H1 (cell line): ENCODE measurements at regions not wholly inside any gene's neighbourhood (a gene's known extent, or its start where the extent isn't known, plus 50 kb on each side); places are given as distances from the start of the nearest gene placed in this dataset.

Experiments used
- CTCF ChIA-PET: fragments of 300-600 bp; sonication (Branson Sonifier 250); formaldehyde crosslinking; loops from one replicate; lab custom pipeline; 2021; ENCODE audit not compliant: partially characterized antibody; lab: Charles Lee
- POLR2A ChIA-PET: fragments of 300-600 bp; sonication (Branson Sonifier 250); formaldehyde crosslinking; loops from one replicate; lab custom pipeline; 2021; ENCODE audit warnings: inconsistent platforms; ENCODE audit not compliant: partially characterized antibody; lab: Charles Lee
- DNase-seq, 2 experiments: peaks; one replicate each; pipeline versions ENCODE4 v3.0.0 to v3.0.0-alpha.2; 2010 to 2022; ENCODE audit warnings: low spot score in 2 of 2, low read depth in 1 of 2, mixed read lengths in 1 of 2
- FAIRE-seq: peaks from 2 replicates; lab custom pipeline; 2011; peaks lifted over from hg19 to GRCh38; lab: Jason Lieb, UNC
- H2AFZ ChIP-seq: 2 replicates; pipeline ENCODE4 v1.8.1; 2012; ENCODE audit warnings: low read length, inconsistent platforms
- H2AK5ac ChIP-seq: 2 replicates; pipeline ENCODE4 v1.6.1; 2013; ENCODE audit warnings: low read depth, low read length
- H2BK120ac ChIP-seq: replicated peaks from 2 replicates; pipeline ENCODE3; 2013; ENCODE audit warnings: low read depth, low read length, inconsistent platforms
- H2BK12ac ChIP-seq: 2 replicates; pipeline ENCODE4 v1.6.1; 2013; ENCODE audit warnings: low read depth, low read length
- H2BK15ac ChIP-seq: 2 replicates; pipeline ENCODE4 v1.6.1; 2013; ENCODE audit warnings: low read length
- H2BK20ac ChIP-seq: 2 replicates; pipeline ENCODE4 v1.6.1; 2013; ENCODE audit warnings: low read length
- H2BK5ac ChIP-seq: 2 replicates; pipeline ENCODE4 v1.6.1; 2013; ENCODE audit warnings: low read depth, low read length
- H3K14ac ChIP-seq: 2 replicates; pipeline ENCODE4 v1.6.1; 2013; ENCODE audit warnings: inconsistent platforms; ENCODE audit not compliant: insufficient read length
- H3K18ac ChIP-seq: 2 replicates; pipeline ENCODE4 v1.6.1; 2013; ENCODE audit warnings: low read length; ENCODE audit errors: extremely low read depth
- H3K23ac ChIP-seq: 2 replicates; pipeline ENCODE4 v1.6.1; 2013; ENCODE audit warnings: inconsistent platforms; ENCODE audit not compliant: insufficient read length
- H3K23me2 ChIP-seq: 2 replicates; pipeline ENCODE4 v1.6.1; 2013; ENCODE audit warnings: low read depth, low read length
- H3K27ac ChIP-seq: 2 replicates; pipeline ENCODE4 v1.6.1; 2011; ENCODE audit warnings: low read depth, low read length, inconsistent platforms
- H3K27me3 ChIP-seq, 4 experiments: replicated peaks in 1 of 4; 1 replicate in 1 of 4; 2 replicates in 3 of 4; pipeline versions ENCODE4 v1.6.1 to v1.8.1; 2011 to 2013; ENCODE audit warnings: low read length in 3 of 4, mild to moderate bottlenecking in 3 of 4, inconsistent platforms in 2 of 4, mixed read lengths in 2 of 4, moderate library complexity in 1 of 4; ENCODE audit not compliant: control insufficient read depth in 3 of 4, insufficient read depth in 3 of 4; ENCODE audit errors: extremely low read depth in 1 of 4
- H3K36me3 ChIP-seq, 4 experiments: 2 replicates each; pipeline versions ENCODE4 v1.6.1 to v1.8.1; 2011 to 2013; ENCODE audit warnings: mild to moderate bottlenecking in 4 of 4, low read length in 3 of 4, moderate library complexity in 2 of 4, control low read depth in 1 of 4, inconsistent platforms in 1 of 4; ENCODE audit not compliant: insufficient read depth in 4 of 4, control insufficient read depth in 2 of 4
- H3K4ac ChIP-seq: replicated peaks from 2 replicates; pipeline ENCODE3; 2013; ENCODE audit warnings: low read length, low read depth, mixed read lengths, inconsistent platforms; ENCODE audit not compliant: insufficient read length
- H3K4me1 ChIP-seq, 4 experiments: replicated peaks in 1 of 4; 1 replicate in 1 of 4; 2 replicates in 3 of 4; pipeline versions ENCODE4 v1.6.1 to v1.8.1; 2011 to 2013; ENCODE audit warnings: low read length in 3 of 4, inconsistent platforms in 2 of 4, mixed read lengths in 1 of 4; ENCODE audit not compliant: insufficient read depth in 4 of 4, control insufficient read depth in 3 of 4
- H3K4me2 ChIP-seq, 2 experiments: 2 replicates each; pipeline versions ENCODE4 v1.6.1 to v1.8.1; 2011 to 2013; ENCODE audit warnings: low read depth in 2 of 2, low read length in 2 of 2, control low read depth in 1 of 2, inconsistent platforms in 1 of 2, mild to moderate bottlenecking in 1 of 2; ENCODE audit not compliant: insufficient read depth in 1 of 2
- H3K4me3 ChIP-seq, 4 experiments: fragments of 200-600, 300-600 bp in 1 of 4; sonication (generic), shearing (Covaris generic), sonication (Bioruptor Twin) in 1 of 4; 2 replicates each; pipeline versions ENCODE4 v1.5.1 to v1.8.1; 2011 to 2016; ENCODE audit warnings: low read length in 4 of 4, low read depth in 3 of 4, control low read depth in 2 of 4, inconsistent platforms in 2 of 4, mild to moderate bottlenecking in 2 of 4, mixed read lengths in 1 of 4, moderate library complexity in 1 of 4; ENCODE audit not compliant: insufficient read depth in 2 of 4; ENCODE audit errors: extremely low read depth in 1 of 4
- H3K56ac ChIP-seq: replicated peaks from 2 replicates; pipeline ENCODE3; 2013; ENCODE audit warnings: low read depth, mild to moderate bottlenecking, mixed read lengths, low read length, inconsistent platforms; ENCODE audit not compliant: insufficient read length
- H3K79me1 ChIP-seq: 2 replicates; pipeline ENCODE4 v1.6.1; 2013; ENCODE audit warnings: low read depth, low read length, control low read depth
- H3K79me2 ChIP-seq, 2 experiments: 2 replicates each; pipeline versions ENCODE4 v1.6.1 to v1.8.1; 2012 to 2013; ENCODE audit warnings: low read length in 2 of 2, mild to moderate bottlenecking in 2 of 2, inconsistent platforms in 1 of 2; ENCODE audit not compliant: insufficient read depth in 2 of 2, control insufficient read depth in 1 of 2
- H3K9ac ChIP-seq, 4 experiments: replicated peaks in 1 of 4; 1 replicate in 1 of 4; 2 replicates in 3 of 4; pipeline versions ENCODE4 v1.6.1 to v1.8.1; 2011 to 2013; ENCODE audit warnings: low read depth in 3 of 4, low read length in 3 of 4, control low read depth in 2 of 4, mild to moderate bottlenecking in 2 of 4, moderate library complexity in 2 of 4, inconsistent platforms in 1 of 4; ENCODE audit errors: extremely low read depth in 1 of 4
- H3K9me3 ChIP-seq, 2 experiments: 2 replicates each; pipeline versions ENCODE4 v1.6.1 to v1.8.1; 2012 to 2013; ENCODE audit warnings: mild to moderate bottlenecking in 2 of 2, moderate library complexity in 2 of 2, control low read depth in 1 of 2, inconsistent platforms in 1 of 2, low read depth in 1 of 2, low read length in 1 of 2, mixed read lengths in 1 of 2; ENCODE audit not compliant: insufficient read depth in 2 of 2
- H4K20me1 ChIP-seq, 2 experiments: replicated peaks in 1 of 2; 2 replicates each; pipeline versions ENCODE3 to v1.8.1; 2011 to 2013; ENCODE audit warnings: inconsistent platforms in 2 of 2, low read length in 2 of 2, mild to moderate bottlenecking in 1 of 2; ENCODE audit not compliant: insufficient read depth in 2 of 2, control insufficient read depth in 1 of 2
- H4K5ac ChIP-seq: 2 replicates; pipeline ENCODE4 v1.6.1; 2013; ENCODE audit warnings: low read length, low read depth, mixed read lengths, inconsistent platforms; ENCODE audit not compliant: insufficient read length
- H4K8ac ChIP-seq: 2 replicates; pipeline ENCODE4 v1.8.0; 2013; ENCODE audit warnings: mild to moderate bottlenecking, moderate library complexity, low read length, inconsistent platforms; ENCODE audit not compliant: insufficient read depth; ENCODE audit errors: extremely low read depth
- H4K91ac ChIP-seq: replicated peaks from 2 replicates; pipeline ENCODE3; 2013; ENCODE audit warnings: low read length, mixed read lengths, inconsistent platforms; ENCODE audit not compliant: insufficient read length
- KDM5A ChIP-seq: fragments of 200-600 bp; IDR thresholded peaks from 2 replicates; pipeline ENCODE4 v1.7.1; 2012; ENCODE audit warnings: mild to moderate bottlenecking, low read length, inconsistent platforms, mixed read lengths
- POLR2A ChIP-seq, 2 experiments: IDR thresholded peaks; 1 replicate in 1 of 2; 2 replicates in 1 of 2; pipeline ENCODE4 v1.6.1; 2011; ENCODE audit warnings: low read depth in 2 of 2, low read length in 2 of 2, mild to moderate bottlenecking in 2 of 2; ENCODE audit errors: control extremely low read depth in 1 of 2
- WGBS, 2 experiments: shearing (Covaris generic) in 1 of 2; methylation state at CpG; one replicate each; pipeline versions ENCODE4 v1.1.6 to v1.1.7; 2013 to 2015; ENCODE audit warnings: low lambda C conversion rate in 2 of 2, mixed read lengths in 2 of 2, inconsistent platforms in 1 of 2, low coverage in 1 of 2, missing lambda C conversion rate in 1 of 2; ENCODE audit not compliant: insufficient replicate concordance in 2 of 2, insufficient coverage in 1 of 2, insufficient read length in 1 of 2; ENCODE audit errors: extremely low coverage in 1 of 2, missing lambda C conversion rate in 1 of 2; 5-methylcytosine and 5-hydroxymethylcytosine counted together

DNA sequence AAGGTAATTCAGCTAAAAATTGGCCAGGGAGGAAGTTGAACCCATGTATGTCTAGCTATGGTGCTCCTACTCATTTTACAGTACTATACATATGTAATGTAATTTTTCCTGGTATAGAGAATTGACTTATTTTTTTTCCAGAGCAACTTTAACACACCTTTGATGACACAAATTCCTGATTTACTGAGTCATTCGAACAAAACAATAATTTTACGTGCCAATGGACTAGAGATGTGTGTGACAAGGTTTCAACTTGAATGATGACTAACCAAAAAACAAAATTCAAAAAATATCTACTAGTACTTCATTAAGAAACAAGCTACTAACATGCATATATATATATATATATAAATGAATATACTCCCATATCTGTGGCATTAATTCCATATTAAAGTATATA, 180.5 kb downstream of the KITLG start:
- H3K4me1 ChIP-seq: no peaks in the 10 kb centered on the region

More for the DNA sequence above, 180.5 kb downstream of the KITLG start:
- DNase-seq: no peak
- Histone ChIP-seq H2AFZ (no peak overlapping the region), H3K4me2 (no peak overlapping the region), H3K27ac (no peak overlapping the region), H3K79me2 (no peaks in the 10 kb centered on the region), H3K18ac (no peak overlapping the region), H4K91ac (no peak overlapping the region), H3K56ac (no peak overlapping the region), H3K9me3 (no peaks in the 10 kb centered on the region), H2BK5ac (no peak overlapping the region), H3K4ac (no peak overlapping the region), H2BK15ac (no peak overlapping the region), H2BK20ac (no peak overlapping the region), H2BK12ac (no peak overlapping the region), H3K79me1 (no peaks in the 10 kb centered on the region), H3K14ac (no peak overlapping the region), H2AK5ac (no peak overlapping the region), H4K5ac (no peak overlapping the region), H2BK120ac (no peak overlapping the region), H3K27me3 (no peaks in the 10 kb centered on the region), H3K4me3 (no peak overlapping the region), H4K8ac (no peak overlapping the region), H3K23me2 (no peaks in the 10 kb centered on the region), H4K20me1 (no peaks in the 10 kb centered on the region), H3K36me3 (no peaks in the 10 kb centered on the region), H3K9ac (no peak overlapping the region), H3K23ac (no peak overlapping the region)
- POLR2A ChIA-PET: no interaction called here
- FAIRE-seq: no peak
- CTCF ChIA-PET: interaction anchor here (0.6 kb wide), 1 partner anchor 593 kb away, joined by 3 read pairs; no protein-coding TSS in a partner anchor
- 100% methylated on average over 2 of the region's 2 CpGs; no CpG with 5 or more reads in 1 of the 2 experiments for WGBS, 2 experiments
- no peak for TF ChIP-seq POLR2A (IDR thresholded peaks at IDR 0.05; ENCODE audit: control extremely low read depth in 1 of 2, low read depth in 2 of 2, low read length in 2 of 2)
- TF ChIP-seq KDM5A: no peak
